Thyroid gland (tissue), 4 donors: ENCODE measurements at regions not wholly inside any gene's neighbourhood (a gene's known extent, or its start where the extent isn't known, plus 50 kb on each side); places are given as distances from the start of the nearest gene placed in this dataset.

Experiments used
- DNase-seq, 2 donors: peaks; one replicate each; pipeline ENCODE4 v3.0.0-alpha.2; 2019
- H3K27ac ChIP-seq, 3 donors: fragments of 200-600 bp; sonication (generic); 1 replicate in 2 of 3; 2 replicates in 1 of 3; pipeline ENCODE4 v1.5.1; 2016 to 2019; ENCODE audit warnings: mild to moderate bottlenecking in 1 of 3, moderate library complexity in 1 of 3
- H3K27me3 ChIP-seq: fragments of 200-600 bp; sonication (generic); one replicate; pipeline ENCODE4 v1.5.1; 2019
- H3K36me3 ChIP-seq, 2 donors: fragments of 200-600 bp; sonication (generic); one replicate each; pipeline ENCODE4 v1.5.1; 2016 to 2019
- H3K4me1 ChIP-seq, 2 donors: fragments of 200-600 bp; sonication (generic); one replicate each; pipeline ENCODE4 v1.5.1; 2017 to 2019
- H3K4me3 ChIP-seq, 3 donors: fragments of 200-600 bp; sonication (generic); replicated peaks in 1 of 3; 1 replicate in 2 of 3; 2 replicates in 1 of 3; pipeline ENCODE4 v1.5.1; 2016; ENCODE audit warnings: mild to moderate bottlenecking in 1 of 3
- H3K9me3 ChIP-seq: fragments of 200-600 bp; sonication (generic); one replicate; pipeline ENCODE4 v1.5.1; 2017
- POLR2A ChIP-seq, 2 donors: fragments of 450-650 bp; IDR thresholded peaks; one replicate each; pipeline ENCODE4 v1.6.1; 2017; ENCODE audit warnings: antibody characterized with exemption in 2 of 2, mild to moderate bottlenecking in 2 of 2, moderate library complexity in 1 of 2
- WGBS, 2 donors: methylation state at CpG; one replicate each; pipeline ENCODE4 v1.1.5; 2017; 5-methylcytosine and 5-hydroxymethylcytosine counted together
- intact Hi-C: fragments of 100-400 bp; cut with DNase I; formaldehyde crosslinking; loops from one replicate; pipeline ENCODE4 v1.15.1; 2023
- TF ChIP-seq, protein P1 (sequence below), 6 experiments: fragments of 200-600 bp in 3 of 6; fragments of 450-650 bp in 3 of 6; sonication (generic) in 3 of 6; IDR thresholded peaks; one replicate each; pipeline ENCODE4 v1.5.1; 2016 to 2019; ENCODE audit warnings: antibody characterized with exemption in 6 of 6, mild to moderate bottlenecking in 2 of 6, inconsistent platforms in 1 of 6, moderate library complexity in 1 of 6

DNA sequence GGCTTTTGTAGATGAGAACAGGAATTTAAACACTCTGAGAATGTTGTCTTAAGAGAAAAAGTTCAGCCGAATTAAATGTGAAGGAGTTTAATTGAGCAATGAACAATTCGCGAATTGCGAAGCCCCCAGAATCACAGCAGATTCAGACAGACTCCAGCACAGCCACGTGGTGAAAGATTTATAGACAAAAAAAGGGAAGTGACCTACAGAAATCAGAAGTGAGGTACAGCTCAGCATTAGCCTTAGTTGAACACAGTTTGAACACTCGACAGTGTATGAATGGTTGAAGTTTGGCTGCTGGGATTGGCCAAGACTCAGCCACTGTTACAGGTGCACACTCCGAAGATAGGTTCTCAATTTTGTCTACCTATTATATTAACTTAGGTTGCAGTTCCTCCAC, 264.0 kb upstream of the CHST9 start:
- H3K36me3 ChIP-seq: no peaks in the 10 kb centered on the region
- TF ChIP-seq, protein P1, sequence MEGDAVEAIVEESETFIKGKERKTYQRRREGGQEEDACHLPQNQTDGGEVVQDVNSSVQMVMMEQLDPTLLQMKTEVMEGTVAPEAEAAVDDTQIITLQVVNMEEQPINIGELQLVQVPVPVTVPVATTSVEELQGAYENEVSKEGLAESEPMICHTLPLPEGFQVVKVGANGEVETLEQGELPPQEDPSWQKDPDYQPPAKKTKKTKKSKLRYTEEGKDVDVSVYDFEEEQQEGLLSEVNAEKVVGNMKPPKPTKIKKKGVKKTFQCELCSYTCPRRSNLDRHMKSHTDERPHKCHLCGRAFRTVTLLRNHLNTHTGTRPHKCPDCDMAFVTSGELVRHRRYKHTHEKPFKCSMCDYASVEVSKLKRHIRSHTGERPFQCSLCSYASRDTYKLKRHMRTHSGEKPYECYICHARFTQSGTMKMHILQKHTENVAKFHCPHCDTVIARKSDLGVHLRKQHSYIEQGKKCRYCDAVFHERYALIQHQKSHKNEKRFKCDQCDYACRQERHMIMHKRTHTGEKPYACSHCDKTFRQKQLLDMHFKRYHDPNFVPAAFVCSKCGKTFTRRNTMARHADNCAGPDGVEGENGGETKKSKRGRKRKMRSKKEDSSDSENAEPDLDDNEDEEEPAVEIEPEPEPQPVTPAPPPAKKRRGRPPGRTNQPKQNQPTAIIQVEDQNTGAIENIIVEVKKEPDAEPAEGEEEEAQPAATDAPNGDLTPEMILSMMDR (IDR thresholded peaks at IDR 0.05): no peak
- no peak for TF ChIP-seq POLR2A (IDR thresholded peaks at IDR 0.05)
- WGBS, 2 donors: 79 to 85% methylated on average over 7 of the region's 7 CpGs

DNA sequence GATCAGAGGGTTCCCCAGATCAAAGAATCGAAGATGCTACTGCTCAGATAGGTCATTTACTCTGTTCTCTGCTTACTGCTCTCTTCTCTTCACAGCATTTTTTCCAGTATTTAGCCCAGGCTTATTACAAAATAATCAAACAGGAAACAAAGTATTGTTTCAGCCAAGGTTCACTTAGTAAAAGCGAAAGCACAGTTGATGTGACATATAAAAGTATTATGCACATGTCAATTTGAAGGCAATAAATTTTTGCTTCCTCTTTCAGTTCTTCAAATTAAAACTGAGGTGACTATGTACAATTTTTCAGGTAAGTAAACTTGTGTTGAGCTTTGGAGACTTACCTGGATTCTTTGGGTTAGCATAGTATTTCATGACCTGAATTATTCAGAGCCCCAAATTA, 262.8 kb upstream of the CHST9 start:
- no peak for DNase-seq
- H3K4me1 ChIP-seq: no peaks in the 10 kb centered on the region
- intact Hi-C loops: no loop called here
- TF ChIP-seq, protein P1 (IDR thresholded peaks at IDR 0.05): no peak
- TF ChIP-seq POLR2A (IDR thresholded peaks at IDR 0.05): no peak
- 74 to 83% methylated on average over 2 of the region's 2 CpGs for WGBS, 2 donors
- no peaks in the 10 kb centered on the region for H3K9me3 ChIP-seq
- H3K4me3 ChIP-seq: no peak overlapping the region
- no peaks in the 10 kb centered on the region for H3K27me3 ChIP-seq
- H3K27ac ChIP-seq: no peak overlapping the region
- no peaks in the 10 kb centered on the region for H3K36me3 ChIP-seq

More for the DNA sequence above, 264.0 kb upstream of the CHST9 start:
- Histone ChIP-seq H3K9me3 (no peaks in the 10 kb centered on the region), H3K27ac (no peak overlapping the region), H3K27me3 (no peaks in the 10 kb centered on the region), H3K4me1 (no peaks in the 10 kb centered on the region), H3K4me3 (no peak overlapping the region)
- intact Hi-C loops: no loop called here
- DNase-seq: no peak

DNA sequence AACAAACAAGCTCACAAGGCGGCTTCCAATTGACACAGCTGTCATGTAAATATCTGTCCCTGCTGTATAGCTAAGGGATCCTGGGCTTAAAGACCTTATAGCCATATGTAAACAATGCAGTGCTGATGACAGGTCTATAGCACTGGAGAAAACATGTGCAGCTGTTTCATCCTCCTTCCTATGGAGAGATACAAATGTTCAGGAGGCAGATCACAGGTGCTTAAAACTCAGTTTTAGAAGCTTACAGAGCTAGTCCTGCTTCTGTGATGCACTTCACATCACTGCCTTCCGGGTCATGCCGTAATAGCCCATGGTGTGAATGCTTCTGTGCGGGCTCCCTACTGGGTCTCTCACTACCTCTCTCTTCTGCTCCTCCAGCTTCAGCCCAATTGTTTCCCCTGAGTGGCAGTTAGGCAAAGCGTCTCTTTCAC, 262.4 kb upstream of the CHST9 start:
- 43 to 60% methylated on average over 5 of the region's 5 CpGs for WGBS, 2 donors
- Histone ChIP-seq H3K4me1 (no peaks in the 10 kb centered on the region), H3K27me3 (no peaks in the 10 kb centered on the region), H3K4me3 (no peak overlapping the region), H3K9me3 (no peaks in the 10 kb centered on the region), H3K27ac (no peak overlapping the region), H3K36me3 (no peaks in the 10 kb centered on the region)
- intact Hi-C loops: no loop called here
- no peak for DNase-seq
- TF ChIP-seq, protein P1 (IDR thresholded peaks at IDR 0.05): no peak
- no peak for TF ChIP-seq POLR2A (IDR thresholded peaks at IDR 0.05)

DNA sequence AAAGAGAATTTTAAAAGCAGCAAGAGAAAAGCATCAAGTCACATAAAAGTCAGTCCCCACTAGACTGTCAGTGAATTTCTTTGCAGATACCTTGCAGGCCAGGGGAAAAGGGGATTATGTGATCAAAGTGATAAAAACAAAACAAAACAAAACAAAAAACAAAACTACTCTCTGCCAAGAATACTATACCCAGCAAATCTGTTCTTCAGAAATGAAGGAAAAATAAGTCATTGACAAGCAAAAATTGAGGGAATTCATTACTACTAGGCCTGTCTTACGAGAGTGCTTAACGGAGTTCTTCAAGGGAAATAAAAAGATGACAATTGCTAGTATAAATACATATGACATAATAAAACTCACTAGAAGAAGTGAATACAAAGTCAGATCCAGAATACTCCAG, 245.5 kb upstream of the CHST9 start:
- intact Hi-C loops: no loop called here
- 96 to 98% methylated on average over 2 of the region's 2 CpGs for WGBS, 2 donors
- no peak for DNase-seq
- no peak overlapping the region for H3K27ac ChIP-seq
- no peaks in the 10 kb centered on the region for H3K9me3 ChIP-seq
- H3K36me3 ChIP-seq: no peaks in the 10 kb centered on the region
- H3K27me3 ChIP-seq: no peaks in the 10 kb centered on the region
- no peak overlapping the region for H3K4me3 ChIP-seq
- H3K4me1 ChIP-seq: no peaks in the 10 kb centered on the region
- TF ChIP-seq, protein P1 (IDR thresholded peaks at IDR 0.05): no peak
- no peak for TF ChIP-seq POLR2A (IDR thresholded peaks at IDR 0.05)

DNA sequence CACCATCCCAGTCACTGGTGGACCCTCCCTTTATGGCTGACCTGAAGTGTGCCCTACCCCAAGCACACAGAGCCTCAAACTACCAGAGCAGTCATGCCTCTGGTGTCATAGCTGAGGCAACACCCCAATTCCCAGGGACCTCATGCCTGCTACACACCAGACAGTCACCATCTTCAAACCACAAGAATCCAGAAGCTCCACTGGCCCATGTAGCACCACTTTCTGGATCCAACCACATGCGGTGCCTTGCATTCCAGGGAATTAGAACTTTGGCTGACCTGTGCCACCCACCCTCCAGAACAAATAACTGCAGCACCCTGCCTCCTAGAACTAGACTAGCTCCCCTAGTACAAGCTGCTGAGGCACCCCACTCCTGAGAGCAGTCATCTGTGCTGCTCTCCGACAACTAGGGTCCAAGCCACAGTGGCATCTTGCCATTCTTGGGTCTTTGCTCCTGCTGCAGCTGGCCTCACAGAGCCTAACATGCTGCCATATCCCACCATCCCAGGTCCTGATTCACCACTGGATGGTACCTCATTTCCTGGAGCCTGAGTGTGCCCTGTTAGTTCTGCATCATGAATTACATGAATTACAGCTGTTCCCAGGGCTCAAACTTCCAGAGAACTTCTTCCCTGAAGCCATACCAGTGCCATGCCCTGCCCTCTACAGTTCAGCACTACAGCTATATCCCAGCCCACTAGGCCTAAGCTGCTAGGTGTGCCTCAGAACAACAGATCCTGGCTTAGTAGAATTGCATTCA, 243.8 kb upstream of the CHST9 start:
- TF ChIP-seq, protein P1 (IDR thresholded peaks at IDR 0.05): no peak
- TF ChIP-seq POLR2A (IDR thresholded peaks at IDR 0.05): no peak
- Histone ChIP-seq H3K4me3 (no peak overlapping the region), H3K27me3 (no peaks in the 10 kb centered on the region), H3K27ac (no peak overlapping the region), H3K36me3 (no peaks in the 10 kb centered on the region), H3K4me1 (no peaks in the 10 kb centered on the region), H3K9me3 (no peaks in the 10 kb centered on the region)
- no peak for DNase-seq
- WGBS, 2 donors: 71 to 93% methylated on average over 1 to 2 of the region's 2 CpGs
- intact Hi-C loops: no loop called here
